GOT3 (cell line): ENCODE measurements at regions not wholly inside any gene's neighbourhood (a gene's known extent, or its start where the extent isn't known, plus 50 kb on each side); places are given as distances from the start of the nearest gene placed in this dataset.

ENCODE experiments used
- DNase-seq: peaks from one replicate; lab custom pipeline; 2025; ENCODE audit warnings: mixed read lengths; lab: John Stamatoyannopoulos, UW

GRCh38 chr2:23323917-23324680, 60.9 kb upstream of the KLHL29 start:
- no peak for DNase-seq

- DNase-seq = no peak
Measured at GRCh38 chr2:23326330-23326729, 58.6 kb upstream of the KLHL29 start.

- no peak for DNase-seq
Measured at GRCh38 chr2:23327416-23327815, 57.6 kb upstream of the KLHL29 start.

- DNase-seq = no peak
Measured at GRCh38 chr2:23327887-23328286, 57.1 kb upstream of the KLHL29 start.

- DNase-seq = no peak
Measured at GRCh38 chr2:23330214-23330613, 54.8 kb upstream of the KLHL29 start.
